PC-9 (cell line): ENCODE measurements at regions not wholly inside any gene's neighbourhood (a gene's known extent, or its start where the extent isn't known, plus 50 kb on each side); places are given as distances from the start of the nearest gene placed in this dataset.
"Not testable (repeated sequence)": the region's sequence is repeated elsewhere in the genome, so short reads cannot be mapped to it uniquely, and the experiment has no call there.

Source experiments
- BruUV-seq: library from RNA; stranded (reverse); fragments of 400-500 nt; replicated peaks from 2 replicates; lab custom pipeline; 2021; lab: Mats Ljungman, UMichigan
- CTCF ChIA-PET: fragments of 300-600 bp; sonication (Branson Sonifier 250); formaldehyde crosslinking; loops from one replicate; lab custom pipeline; 2022; ENCODE audit warnings: antibody characterized with exemption; lab: Charles Lee
- POLR2A ChIA-PET: fragments of 300-600 bp; sonication (Branson Sonifier 250); formaldehyde crosslinking; loops from one replicate; lab custom pipeline; 2022; ENCODE audit warnings: antibody characterized with exemption; ENCODE audit not compliant: unreplicated experiment; lab: Charles Lee
- DNase-seq, 2 experiments: peaks; one replicate each; pipeline versions ENCODE4 v3.0.0 to v3.0.0-alpha.2; 2015 to 2022; ENCODE audit warnings: mixed read lengths in 1 of 2
- H2AFZ ChIP-seq: fragments of 200-600 bp; sonication (generic); 2 replicates; pipeline ENCODE4 v1.8.1; 2017; ENCODE audit warnings: antibody characterized with exemption
- H3F3A ChIP-seq: fragments of 200-600 bp; sonication (generic); 2 replicates; pipeline ENCODE4 v1.8.1; 2017; ENCODE audit warnings: antibody characterized with exemption, mild to moderate bottlenecking, low read depth; ENCODE audit not compliant: insufficient read depth
- H3K27ac ChIP-seq: fragments of 200-600 bp; sonication (generic); 2 replicates; pipeline ENCODE4 v1.6.1; 2016; ENCODE audit warnings: mixed run types
- H3K27me3 ChIP-seq: fragments of 200-600 bp; sonication (generic); 2 replicates; pipeline ENCODE4 v1.6.1; 2016; ENCODE audit warnings: low read depth, mixed run types; ENCODE audit not compliant: insufficient read depth
- H3K36me3 ChIP-seq: fragments of 200-600 bp; sonication (generic); 2 replicates; pipeline ENCODE4 v1.6.1; 2016; ENCODE audit warnings: low read depth, mixed run types
- H3K4me1 ChIP-seq: fragments of 200-600 bp; sonication (generic); replicated peaks from 2 replicates; pipeline ENCODE4 v1.6.1; 2016; ENCODE audit warnings: mixed run types; ENCODE audit not compliant: insufficient read depth
- H3K4me2 ChIP-seq: fragments of 200-600 bp; sonication (generic); 2 replicates; pipeline ENCODE4 v1.6.1; 2017; ENCODE audit warnings: mixed run types
- H3K4me3 ChIP-seq: fragments of 200-600 bp; sonication (generic); 2 replicates; pipeline ENCODE4 v1.6.1; 2016; ENCODE audit warnings: mixed run types
- H3K79me2 ChIP-seq: fragments of 200-600 bp; sonication (generic); 2 replicates; pipeline ENCODE4 v1.6.1; 2017; ENCODE audit warnings: low read depth, mixed run types
- H3K9me2 ChIP-seq: fragments of 200-600 bp; sonication (generic); 2 replicates; pipeline ENCODE4 v1.8.1; 2017; ENCODE audit warnings: mild to moderate bottlenecking; ENCODE audit not compliant: insufficient read depth
- H3K9me3 ChIP-seq: fragments of 200-600 bp; sonication (generic); 2 replicates; pipeline ENCODE4 v1.8.1; 2016; ENCODE audit warnings: low read depth; ENCODE audit not compliant: insufficient read depth
- H4K20me1 ChIP-seq: fragments of 200-600 bp; sonication (generic); 2 replicates; pipeline ENCODE4 v1.8.1; 2017; ENCODE audit not compliant: insufficient read depth
- CTCF ChIP-seq: fragments of 200-600 bp; sonication (generic); conservative IDR thresholded peaks from 2 replicates; pipeline ENCODE4 v1.6.1; 2017; ENCODE audit warnings: mixed run types, antibody characterized with exemption, mild to moderate bottlenecking, moderate library complexity
- EZH2 ChIP-seq: fragments of 200-600 bp; sonication (generic); IDR thresholded peaks from 2 replicates; pipeline ENCODE4 v1.8.0; 2017; ENCODE audit warnings: antibody characterized with exemption, low read depth
- intact Hi-C: fragments of 100-400 bp; cut with micrococcal nuclease; formaldehyde crosslinking; loops from one replicate; pipeline ENCODE4 v1.10.0; 2022; ENCODE audit not compliant: unreplicated experiment

DNA sequence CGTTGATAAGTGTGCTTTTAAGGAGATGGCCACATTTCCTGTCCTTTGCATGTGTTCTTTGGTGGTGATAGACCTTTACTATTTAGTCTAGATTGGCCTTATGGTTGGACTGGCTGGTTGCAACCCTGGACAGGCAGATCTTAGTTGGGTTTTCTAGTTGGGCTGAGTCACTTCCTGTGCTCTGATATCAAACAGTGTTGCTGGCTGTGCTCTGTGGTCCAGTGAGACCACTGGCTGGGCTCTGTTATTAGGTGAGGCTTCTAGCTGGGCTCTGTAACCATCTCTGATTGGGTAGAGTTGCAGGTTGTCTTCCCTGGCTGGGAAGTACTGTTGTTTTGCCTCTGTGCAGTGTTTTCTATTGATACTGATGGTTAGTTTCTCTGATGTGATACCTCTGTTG is 432.5 kb downstream of the LRRC70 start:
- CTCF ChIA-PET = no interaction called here
- H3K27ac ChIP-seq = no peak overlapping the region
- H2AFZ ChIP-seq = no peak overlapping the region
- H4K20me1 ChIP-seq = no peaks in the 10 kb centered on the region
- H3K27me3 ChIP-seq = no peaks in the 10 kb centered on the region
- no peak for DNase-seq
- intact Hi-C loops = no loop called here
- no TSS peak for BruUV-seq
- TF ChIP-seq CTCF (no peak), EZH2 (no peak)
- H3F3A ChIP-seq = no peaks in the 10 kb centered on the region
- no peaks in the 10 kb centered on the region for H3K9me3 ChIP-seq
- H3K36me3 ChIP-seq = no peaks in the 10 kb centered on the region
- H3K4me1 ChIP-seq = no peaks in the 10 kb centered on the region
- H3K4me3 ChIP-seq = no peak overlapping the region
- H3K79me2 ChIP-seq = no peaks in the 10 kb centered on the region
- H3K4me2 ChIP-seq = no peak overlapping the region
- no peaks in the 10 kb centered on the region for H3K9me2 ChIP-seq
- POLR2A ChIA-PET = no interaction called here

DNA sequence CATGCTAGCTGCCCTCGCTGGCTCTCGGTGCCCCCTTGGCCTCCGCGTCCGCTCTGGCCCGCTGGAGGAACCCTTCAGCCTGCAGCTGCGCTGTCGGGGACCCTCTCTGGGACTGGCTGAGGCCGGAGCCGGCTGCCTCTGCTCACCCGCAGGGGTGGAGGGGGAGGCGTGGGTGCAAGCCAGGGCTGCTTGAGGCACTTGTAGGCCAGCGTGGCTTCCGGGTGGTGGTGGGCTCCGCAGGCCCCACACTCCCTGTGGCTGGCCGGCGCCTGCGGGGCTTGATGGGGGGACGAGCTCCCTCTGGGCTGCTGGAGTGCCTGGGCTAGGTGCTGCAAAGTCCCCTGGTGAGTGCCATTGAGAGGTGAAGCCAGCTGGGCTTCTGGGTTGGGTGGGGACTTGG is 429.6 kb downstream of the LRRC70 start:
- BruUV-seq = no TSS peak

DNA sequence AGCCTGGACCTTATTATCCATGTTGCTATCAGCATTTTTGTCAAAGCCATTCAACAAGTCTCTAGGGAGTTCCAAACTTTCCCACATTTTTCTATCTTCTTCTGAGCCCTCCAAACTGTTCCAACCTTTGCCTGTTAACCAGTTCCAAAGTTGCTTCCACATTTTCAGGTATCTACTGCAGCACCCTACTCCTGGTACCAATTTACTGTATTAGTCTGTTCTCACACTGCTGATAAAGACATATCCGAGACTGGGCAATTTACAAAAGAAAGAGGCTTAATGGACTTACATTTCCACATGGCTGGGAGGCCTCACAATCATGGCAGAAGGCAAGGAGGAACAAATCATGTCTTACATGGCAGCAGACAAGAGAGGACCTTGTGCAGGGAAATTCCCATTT is 416.2 kb downstream of the LRRC70 start:
- H3K27ac ChIP-seq, intact Hi-C loops: not testable (repeated sequence)

More for the DNA sequence above, 429.6 kb downstream of the LRRC70 start:
- Histone ChIP-seq H3K4me3 (no peak overlapping the region), H3K9me2 (no peaks in the 10 kb centered on the region), H2AFZ (no peak overlapping the region), H3K27ac (no peak overlapping the region), H3F3A (no peaks in the 10 kb centered on the region), H3K4me2 (no peak overlapping the region), H3K9me3 (no peaks in the 10 kb centered on the region), H3K27me3 (no peaks in the 10 kb centered on the region), H4K20me1 (no peaks in the 10 kb centered on the region), H3K79me2 (no peaks in the 10 kb centered on the region), H3K36me3 (no peaks in the 10 kb centered on the region), H3K4me1 (no peaks in the 10 kb centered on the region)
- TF ChIP-seq EZH2 (no peak), CTCF (no peak)
- ChIA-PET POLR2A (interaction anchor here (0.7 kb wide), 1 partner anchor 84 kb away, joined by 4 read pairs; no protein-coding TSS in a partner anchor), CTCF (no interaction called here)
- no peak for DNase-seq
- intact Hi-C loops = no loop called here

GRCh38 chr5:62985749-62986148 is 407.1 kb downstream of the LRRC70 start:
- no peak for DNase-seq
- ChIA-PET POLR2A (no interaction called here), CTCF (no interaction called here)
- Histone ChIP-seq H4K20me1 (no peaks in the 10 kb centered on the region), H3K4me1 (no peaks in the 10 kb centered on the region), H2AFZ (no peak overlapping the region), H3F3A (no peaks in the 10 kb centered on the region), H3K9me2 (no peaks in the 10 kb centered on the region), H3K4me3 (no peak overlapping the region), H3K4me2 (no peak overlapping the region), H3K79me2 (no peaks in the 10 kb centered on the region), H3K36me3 (no peaks in the 10 kb centered on the region), H3K9me3 (no peaks in the 10 kb centered on the region), H3K27me3 (no peaks in the 10 kb centered on the region), H3K27ac (no peak overlapping the region)
- no TSS peak for BruUV-seq
- intact Hi-C loops = no loop called here
- no peak for TF ChIP-seq CTCF
- TF ChIP-seq EZH2 = no peak

More for the DNA sequence above, 416.2 kb downstream of the LRRC70 start:
- H2AFZ ChIP-seq, CTCF ChIA-PET, H3K9me2 ChIP-seq, H3F3A ChIP-seq, H3K79me2 ChIP-seq, H3K36me3 ChIP-seq, H3K9me3 ChIP-seq, POLR2A ChIA-PET, H3K4me2 ChIP-seq, H3K4me3 ChIP-seq, DNase-seq, H3K27me3 ChIP-seq, H4K20me1 ChIP-seq, H3K4me1 ChIP-seq, BruUV-seq: not testable (repeated sequence)
